Mesenchymal stem cell (in vitro differentiated cells and primary cell): ENCODE measurements at regions not wholly inside any gene's neighbourhood (a gene's known extent, or its start where the extent isn't known, plus 50 kb on each side); places are given as distances from the start of the nearest gene placed in this dataset.

ENCODE experiments used
- DNase-seq: peaks from one replicate; pipeline ENCODE4 v3.0.0-alpha.2; 2013
- H2AFZ ChIP-seq: one replicate; pipeline ENCODE4 v1.6.1; 2013; ENCODE audit warnings: low read depth, mild to moderate bottlenecking, control low read depth, inconsistent platforms, low read length, moderate library complexity
- H2AK5ac ChIP-seq: 2 replicates; pipeline ENCODE4 v1.6.1; 2013; ENCODE audit warnings: low read length, moderate library complexity, mild to moderate bottlenecking, inconsistent platforms; ENCODE audit not compliant: severe bottlenecking
- H2BK120ac ChIP-seq: one replicate; pipeline ENCODE4 v1.6.1; 2013; ENCODE audit warnings: low read depth, mild to moderate bottlenecking, inconsistent platforms, low read length, moderate library complexity
- H2BK12ac ChIP-seq, 2 experiments: one replicate each; pipeline ENCODE4 v1.6.1; 2013; ENCODE audit warnings: inconsistent platforms in 2 of 2, low read length in 2 of 2, mild to moderate bottlenecking in 2 of 2, moderate library complexity in 2 of 2, control low read depth in 1 of 2
- H2BK15ac ChIP-seq: one replicate; pipeline ENCODE4 v1.6.1; 2013; ENCODE audit warnings: mild to moderate bottlenecking, low read depth, inconsistent platforms; ENCODE audit not compliant: poor library complexity, severe bottlenecking
- H2BK5ac ChIP-seq: 2 replicates; pipeline ENCODE4 v1.6.1; 2013; ENCODE audit warnings: low read depth, mild to moderate bottlenecking, low read length, control low read depth, inconsistent platforms; ENCODE audit not compliant: poor library complexity, severe bottlenecking
- H3K14ac ChIP-seq, 2 experiments: one replicate each; pipeline ENCODE4 v1.6.1; 2013; ENCODE audit warnings: inconsistent platforms in 2 of 2, low read length in 2 of 2, control low read depth in 1 of 2, mild to moderate bottlenecking in 1 of 2, moderate library complexity in 1 of 2
- H3K18ac ChIP-seq, 2 experiments: one replicate each; pipeline ENCODE4 v1.6.1; 2013; ENCODE audit warnings: inconsistent platforms in 2 of 2, low read length in 2 of 2, control low read depth in 1 of 2, low read depth in 1 of 2, mild to moderate bottlenecking in 1 of 2
- H3K23ac ChIP-seq, 2 experiments: one replicate each; pipeline ENCODE4 v1.6.1; 2013; ENCODE audit warnings: inconsistent platforms in 2 of 2, low read length in 2 of 2, mild to moderate bottlenecking in 2 of 2, moderate library complexity in 2 of 2, control low read depth in 1 of 2
- H3K27ac ChIP-seq: 2 replicates; pipeline ENCODE4 v1.5.1; 2013; ENCODE audit warnings: mild to moderate bottlenecking, moderate library complexity, low read length, control low read depth, inconsistent platforms; ENCODE audit not compliant: poor library complexity, severe bottlenecking
- H3K27me3 ChIP-seq, 2 experiments: 2 replicates each; pipeline versions ENCODE4 v1.6.1 to v1.7.0; 2013; ENCODE audit warnings: low read length in 2 of 2, mild to moderate bottlenecking in 2 of 2, moderate library complexity in 2 of 2, control low read depth in 1 of 2, inconsistent platforms in 1 of 2; ENCODE audit not compliant: control insufficient read depth in 1 of 2, insufficient read depth in 1 of 2
- H3K36me3 ChIP-seq, 2 experiments: 2 replicates each; pipeline versions ENCODE4 v1.6.1 to v1.7.0; 2013; ENCODE audit warnings: low read length in 2 of 2, control low read depth in 1 of 2, inconsistent platforms in 1 of 2, low read depth in 1 of 2, mild to moderate bottlenecking in 1 of 2; ENCODE audit not compliant: insufficient read depth in 2 of 2, control insufficient read depth in 1 of 2
- H3K4ac ChIP-seq, 2 experiments: one replicate each; pipeline ENCODE4 v1.6.1; 2013; ENCODE audit warnings: inconsistent platforms in 2 of 2, low read length in 2 of 2, mild to moderate bottlenecking in 2 of 2, moderate library complexity in 2 of 2, control low read depth in 1 of 2, low read depth in 1 of 2
- H3K4me1 ChIP-seq: 2 replicates; pipeline ENCODE4 v1.6.1; 2013; ENCODE audit warnings: low read depth, low read length, control low read depth; ENCODE audit not compliant: control insufficient read depth, insufficient read depth
- H3K4me2 ChIP-seq: 2 replicates; pipeline ENCODE4 v1.6.1; 2013; ENCODE audit warnings: low read length, mild to moderate bottlenecking, inconsistent platforms; ENCODE audit not compliant: poor library complexity, severe bottlenecking
- H3K4me3 ChIP-seq, 2 experiments: 2 replicates each; pipeline versions ENCODE4 v1.5.1 to v1.7.0; 2013; ENCODE audit warnings: low read length in 2 of 2, mild to moderate bottlenecking in 2 of 2, control low read depth in 1 of 2, low read depth in 1 of 2; ENCODE audit not compliant: insufficient read depth in 1 of 2
- H3K79me1 ChIP-seq: replicated peaks from 2 replicates; pipeline ENCODE4 v1.6.1; 2013; ENCODE audit warnings: mild to moderate bottlenecking, control low read depth, low read length, inconsistent platforms; ENCODE audit not compliant: poor library complexity, severe bottlenecking
- H3K9ac ChIP-seq: 2 replicates; pipeline ENCODE4 v1.7.0; 2013; ENCODE audit warnings: mild to moderate bottlenecking, low read length, moderate library complexity
- H3K9me3 ChIP-seq: 2 replicates; pipeline ENCODE4 v1.7.0; 2013; ENCODE audit warnings: mild to moderate bottlenecking, low read length; ENCODE audit not compliant: control insufficient read depth
- H4K8ac ChIP-seq: one replicate; pipeline ENCODE4 v1.6.1; 2013; ENCODE audit warnings: inconsistent platforms, mild to moderate bottlenecking, low read length, moderate library complexity
- H4K91ac ChIP-seq: one replicate; pipeline ENCODE4 v1.6.1; 2013; ENCODE audit warnings: mild to moderate bottlenecking, low read length, inconsistent platforms
- WGBS: methylation state at CpG from one replicate; pipeline ENCODE4 v1.1.7; 2013; ENCODE audit warnings: mixed read lengths; 5-methylcytosine and 5-hydroxymethylcytosine counted together

- Histone ChIP-seq H3K4ac (no peak overlapping the region), H3K9ac (peak overlapping the region; percentile 23), H3K4me2 (no peak overlapping the region), H4K8ac (no peak overlapping the region), H3K14ac (no peak overlapping the region), H3K79me1 (no peaks in the 10 kb centered on the region), H3K23ac (no peak overlapping the region), H3K27ac (no peak overlapping the region), H3K4me1 (no peaks in the 10 kb centered on the region), H2AK5ac (no peak overlapping the region), H2BK120ac (no peak overlapping the region), H2BK5ac (no peak overlapping the region), H4K91ac (no peak overlapping the region), H3K4me3 (no peak overlapping the region), H3K36me3 (no peaks in the 10 kb centered on the region), H3K18ac (no peak overlapping the region), H3K27me3 (no peaks in the 10 kb centered on the region), H2AFZ (no peak overlapping the region), H2BK15ac (no peak overlapping the region), H2BK12ac (no peak overlapping the region), H3K9me3 (peaks cover 6% of the 10 kb centered on the region)
- WGBS = 100% methylated on average over 1 of the region's 3 CpGs
- no peak for DNase-seq
Measured at GRCh38 chr7:116425647-116426209, 73.8 kb upstream of the CAV2 start.

GRCh38 chr7:116426428-116427156 is 72.9 kb upstream of the CAV2 start:
- no peak overlapping the region for H3K27ac ChIP-seq
- peaks cover 6% of the 10 kb centered on the region for H3K9me3 ChIP-seq
- H3K9ac ChIP-seq = peak overlapping the region; percentile 30
- no peaks in the 10 kb centered on the region for H3K36me3 ChIP-seq
- H2AFZ ChIP-seq = no peak overlapping the region
- H2BK15ac ChIP-seq = no peak overlapping the region
- H3K4ac ChIP-seq = no peak overlapping the region
- no peaks in the 10 kb centered on the region for H3K79me1 ChIP-seq
- H2BK12ac ChIP-seq = no peak overlapping the region
- WGBS = 0% methylated on average over 1 of the region's 4 CpGs
- H3K27me3 ChIP-seq = no peaks in the 10 kb centered on the region
- H2BK120ac ChIP-seq = no peak overlapping the region
- no peak overlapping the region for H4K91ac ChIP-seq
- no peak overlapping the region for H3K18ac ChIP-seq
- H3K4me2 ChIP-seq = no peak overlapping the region
- H3K14ac ChIP-seq = no peak overlapping the region
- no peak overlapping the region for H2AK5ac ChIP-seq
- no peak overlapping the region for H3K23ac ChIP-seq
- H2BK5ac ChIP-seq = no peak overlapping the region
- H3K4me1 ChIP-seq = no peaks in the 10 kb centered on the region
- no peak overlapping the region for H4K8ac ChIP-seq
- peak; percentile 88 for DNase-seq
- no peak overlapping the region for H3K4me3 ChIP-seq

GRCh38 chr7:116429986-116430619 is 69.4 kb upstream of the CAV2 start:
- H3K27me3 ChIP-seq = no peaks in the 10 kb centered on the region
- H3K9ac ChIP-seq = no peak overlapping the region
- H3K4me1 ChIP-seq = no peaks in the 10 kb centered on the region
- no peak overlapping the region for H2AK5ac ChIP-seq
- H3K14ac ChIP-seq = no peak overlapping the region
- H3K18ac ChIP-seq = no peak overlapping the region
- no peak for DNase-seq
- H3K9me3 ChIP-seq = peaks cover 6% of the 10 kb centered on the region
- no peak overlapping the region for H2BK120ac ChIP-seq
- H4K8ac ChIP-seq = no peak overlapping the region
- no peak overlapping the region for H3K4ac ChIP-seq
- no peak overlapping the region for H3K4me3 ChIP-seq
- no peak overlapping the region for H2BK15ac ChIP-seq
- no peaks in the 10 kb centered on the region for H3K36me3 ChIP-seq
- H3K23ac ChIP-seq = no peak overlapping the region
- H2BK5ac ChIP-seq = no peak overlapping the region
- no peak overlapping the region for H4K91ac ChIP-seq
- 100% methylated on average over 1 of the region's 1 CpG for WGBS
- H2BK12ac ChIP-seq = no peak overlapping the region
- H3K79me1 ChIP-seq = no peaks in the 10 kb centered on the region
- H2AFZ ChIP-seq = no peak overlapping the region
- H3K27ac ChIP-seq = no peak overlapping the region
- H3K4me2 ChIP-seq = no peak overlapping the region

- Histone ChIP-seq H3K36me3 (no peaks in the 10 kb centered on the region), H3K14ac (no peak overlapping the region), H3K27me3 (no peaks in the 10 kb centered on the region), H4K91ac (no peak overlapping the region), H2BK5ac (no peak overlapping the region), H3K23ac (no peak overlapping the region), H3K79me1 (no peaks in the 10 kb centered on the region), H3K27ac (no peak overlapping the region), H2BK12ac (peak overlapping the region in 1 of 2 experiments; percentile 4), H3K18ac (peak overlapping the region in 1 of 2 experiments; percentile 26), H2AK5ac (no peak overlapping the region), H3K9me3 (peaks cover 6% of the 10 kb centered on the region), H3K4ac (no peak overlapping the region), H3K9ac (no peak overlapping the region), H2AFZ (no peak overlapping the region), H2BK120ac (no peak overlapping the region), H3K4me1 (no peaks in the 10 kb centered on the region), H3K4me3 (no peak overlapping the region), H3K4me2 (no peak overlapping the region), H2BK15ac (no peak overlapping the region), H4K8ac (no peak overlapping the region)
- no peak for DNase-seq
- 96% methylated on average over 6 of the region's 6 CpGs for WGBS
Measured at GRCh38 chr7:116431787-116432526, 67.6 kb upstream of the CAV2 start.
